ENCODE measurements at regions not wholly inside any gene's neighbourhood (a gene's known extent, or its start where the extent isn't known, plus 50 kb on each side); places are given as distances from the start of the nearest gene placed in this dataset.
"Not testable (repeated sequence)": the region's sequence is repeated elsewhere in the genome, so short reads cannot be mapped to it uniquely, and the experiment has no call there.

DNA sequence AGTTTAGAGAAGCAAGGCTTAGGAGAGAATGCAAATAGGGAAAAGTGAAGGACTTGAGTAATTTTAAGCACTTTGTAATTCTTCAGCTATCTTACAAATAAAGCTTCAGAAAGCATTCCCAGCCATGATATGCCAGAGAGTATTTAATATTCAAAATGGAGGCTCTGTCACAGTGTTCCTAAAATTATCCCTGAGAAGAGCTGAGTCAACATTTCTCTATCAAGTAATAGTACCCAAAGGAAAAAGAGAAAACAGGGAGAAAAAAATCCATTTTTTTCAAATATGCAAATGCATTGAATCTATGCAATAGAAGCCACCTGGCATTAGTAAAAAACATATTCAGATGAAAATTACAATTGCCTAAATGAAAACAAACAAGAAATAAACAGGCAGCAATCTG lies 392.6 kb upstream of the FAM174A start:
- H3K4me3 ChIP-seq (ENCODE audit: control insufficient read depth, low read depth, low read length) = no peak overlapping the region
- no peak for DNase-seq (ENCODE audit: low read depth)
- TF ChIP-seq, protein P1, sequence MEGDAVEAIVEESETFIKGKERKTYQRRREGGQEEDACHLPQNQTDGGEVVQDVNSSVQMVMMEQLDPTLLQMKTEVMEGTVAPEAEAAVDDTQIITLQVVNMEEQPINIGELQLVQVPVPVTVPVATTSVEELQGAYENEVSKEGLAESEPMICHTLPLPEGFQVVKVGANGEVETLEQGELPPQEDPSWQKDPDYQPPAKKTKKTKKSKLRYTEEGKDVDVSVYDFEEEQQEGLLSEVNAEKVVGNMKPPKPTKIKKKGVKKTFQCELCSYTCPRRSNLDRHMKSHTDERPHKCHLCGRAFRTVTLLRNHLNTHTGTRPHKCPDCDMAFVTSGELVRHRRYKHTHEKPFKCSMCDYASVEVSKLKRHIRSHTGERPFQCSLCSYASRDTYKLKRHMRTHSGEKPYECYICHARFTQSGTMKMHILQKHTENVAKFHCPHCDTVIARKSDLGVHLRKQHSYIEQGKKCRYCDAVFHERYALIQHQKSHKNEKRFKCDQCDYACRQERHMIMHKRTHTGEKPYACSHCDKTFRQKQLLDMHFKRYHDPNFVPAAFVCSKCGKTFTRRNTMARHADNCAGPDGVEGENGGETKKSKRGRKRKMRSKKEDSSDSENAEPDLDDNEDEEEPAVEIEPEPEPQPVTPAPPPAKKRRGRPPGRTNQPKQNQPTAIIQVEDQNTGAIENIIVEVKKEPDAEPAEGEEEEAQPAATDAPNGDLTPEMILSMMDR (IDR thresholded peaks at IDR 0.05; ENCODE audit: control insufficient read depth, insufficient read depth, low read depth, low read length, missing control alignments) = no peak

DNA sequence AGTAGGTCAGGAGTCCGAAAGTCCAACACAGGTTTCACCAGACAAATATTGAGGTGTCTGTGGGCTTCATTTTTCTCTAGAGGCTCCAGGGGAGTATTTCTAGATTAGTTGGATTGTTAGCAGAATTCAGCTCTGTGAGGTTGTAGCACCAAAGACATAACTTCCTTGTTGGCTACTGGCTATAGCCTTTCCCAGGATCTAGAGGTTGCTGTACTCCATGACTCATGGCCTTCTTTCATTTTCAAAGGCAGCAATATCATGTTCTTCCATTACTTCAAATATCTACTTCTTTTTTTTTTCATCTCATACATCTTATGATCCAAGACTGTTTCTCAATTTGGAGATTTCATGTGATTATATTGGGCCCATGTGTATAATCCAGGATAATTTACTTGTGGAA lies 404.0 kb upstream of the FAM174A start:
- TF ChIP-seq, protein P1 (IDR thresholded peaks at IDR 0.05; ENCODE audit: control insufficient read depth, insufficient read depth, low read depth, low read length, missing control alignments) = no peak
- no peak overlapping the region for H3K4me3 ChIP-seq (ENCODE audit: control insufficient read depth, low read depth, low read length)
- DNase-seq (ENCODE audit: low read depth) = no peak

DNA sequence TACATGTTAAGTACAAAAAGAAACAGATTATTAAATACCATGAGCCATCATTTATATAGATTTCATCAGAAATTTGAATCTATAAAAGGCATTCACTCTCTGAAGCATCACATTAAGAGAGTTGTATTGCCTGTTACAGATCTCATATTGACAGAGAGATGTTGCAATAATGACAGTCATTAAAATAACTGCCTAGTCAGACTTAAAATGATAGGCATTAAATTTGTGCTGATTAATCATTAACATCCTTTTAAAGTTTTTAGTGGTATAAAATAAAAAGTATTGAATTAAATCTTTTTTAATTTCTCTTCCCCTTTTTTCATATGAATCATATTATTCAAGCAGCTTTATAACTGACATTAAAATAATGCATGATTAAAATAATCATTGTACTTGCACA lies 404.9 kb upstream of the FAM174A start:
- TF ChIP-seq, protein P1 (IDR thresholded peaks at IDR 0.05; ENCODE audit: control insufficient read depth, insufficient read depth, low read depth, low read length, missing control alignments) = no peak
- DNase-seq (ENCODE audit: low read depth) = no peak
- H3K4me3 ChIP-seq (ENCODE audit: control insufficient read depth, low read depth, low read length) = no peak overlapping the region

DNA sequence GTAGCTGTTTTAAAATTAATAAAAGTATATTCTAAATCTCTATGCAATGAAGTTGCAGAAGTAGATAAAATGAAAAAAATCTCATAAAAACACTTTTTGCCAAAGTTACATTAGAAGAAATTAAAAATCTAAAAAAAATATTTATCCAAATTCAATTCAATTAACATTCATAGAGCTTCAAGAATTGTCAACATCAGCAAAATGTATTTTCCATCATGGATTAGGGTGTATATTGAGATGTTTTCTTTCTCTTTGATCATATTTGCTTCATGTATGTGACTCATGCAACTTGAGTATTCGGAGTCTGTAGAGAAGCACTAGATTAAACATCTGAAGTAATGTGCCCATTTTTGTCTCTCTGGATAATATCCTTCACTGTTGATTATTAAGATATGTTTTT lies 415.3 kb upstream of the FAM174A start:
- no peak overlapping the region for H3K4me3 ChIP-seq (ENCODE audit: control insufficient read depth, low read depth, low read length)
- no peak for DNase-seq (ENCODE audit: low read depth)
- TF ChIP-seq, protein P1 (IDR thresholded peaks at IDR 0.05; ENCODE audit: control insufficient read depth, insufficient read depth, low read depth, low read length, missing control alignments) = no peak

DNA sequence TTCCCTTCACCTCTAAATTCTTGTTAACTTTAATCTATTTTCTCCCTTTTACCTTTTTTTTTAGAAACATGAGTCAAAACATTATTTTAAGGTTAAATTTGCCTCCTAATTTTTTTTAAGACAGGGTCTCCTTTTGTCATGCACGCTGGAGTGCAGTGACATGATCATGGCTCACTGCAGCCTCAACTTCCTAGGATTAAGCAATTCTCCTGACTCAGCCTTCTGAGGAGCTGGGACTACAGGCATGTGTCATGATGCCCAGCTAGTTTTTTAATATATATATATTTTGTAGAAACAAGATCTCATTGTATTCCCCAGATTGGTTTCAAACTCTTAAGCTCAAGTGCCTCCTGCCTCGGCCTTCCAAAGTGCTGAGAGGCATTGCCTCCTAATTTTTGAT lies 424.7 kb upstream of the FAM174A start:
- no peak overlapping the region for H3K4me3 ChIP-seq (ENCODE audit: control insufficient read depth, low read depth, low read length)
- TF ChIP-seq, protein P1 (IDR thresholded peaks at IDR 0.05; ENCODE audit: control insufficient read depth, insufficient read depth, low read depth, low read length, missing control alignments) = no peak
- no peak for DNase-seq (ENCODE audit: low read depth)

DNA sequence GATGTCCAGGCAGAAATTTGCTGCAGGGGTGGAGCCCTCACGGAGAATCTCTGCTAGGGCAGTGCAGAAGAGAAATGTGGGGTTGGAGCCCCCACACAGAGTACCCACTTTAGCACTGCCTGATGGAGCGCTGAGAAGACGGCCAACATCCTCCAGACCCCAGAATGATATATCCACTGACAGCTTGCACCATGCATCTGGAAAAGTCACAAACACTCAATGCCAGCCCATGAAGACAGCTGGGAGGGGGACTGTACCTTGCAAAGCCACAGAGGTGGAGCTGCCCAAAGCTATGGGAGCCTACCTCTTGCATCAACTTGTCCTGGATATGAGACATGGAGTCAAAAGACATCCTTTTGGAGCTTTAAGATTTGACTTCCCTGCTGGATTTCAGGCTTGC lies 426.3 kb upstream of the FAM174A start:
- TF ChIP-seq, protein P1 (IDR thresholded peaks at IDR 0.05; ENCODE audit: control insufficient read depth, insufficient read depth, low read depth, low read length, missing control alignments) = no peak
- DNase-seq (ENCODE audit: low read depth) = no peak
- H3K4me3 ChIP-seq (ENCODE audit: control insufficient read depth, low read depth, low read length) = no peak overlapping the region

DNA sequence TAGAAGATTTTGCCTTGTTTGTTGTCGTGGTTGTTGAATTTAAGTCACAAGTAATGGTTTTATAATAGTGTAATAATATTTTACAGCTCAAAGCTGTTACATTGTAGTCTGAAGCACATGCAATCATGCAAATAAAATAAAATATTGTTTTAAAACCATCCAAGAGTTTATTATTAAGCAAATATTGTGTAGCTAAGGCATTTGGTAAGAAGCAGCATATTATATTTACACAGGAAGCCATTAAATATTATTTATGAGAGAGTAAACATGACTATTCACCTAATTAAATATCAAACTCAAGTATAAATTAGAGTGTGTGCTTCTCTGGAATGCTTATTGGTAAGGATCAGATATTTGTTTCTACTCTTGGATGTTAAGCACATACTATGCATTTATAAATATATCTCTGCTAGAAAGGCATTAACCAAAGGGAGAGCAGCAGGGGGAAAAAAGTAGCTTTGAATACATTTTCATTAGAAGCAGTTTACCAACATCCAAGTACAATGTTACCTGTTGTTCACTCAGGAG lies 431.5 kb upstream of the FAM174A start:
- not testable (repeated sequence) for H3K4me3 ChIP-seq (ENCODE audit: control insufficient read depth, low read depth, low read length); DNase-seq (ENCODE audit: low read depth)

DNA sequence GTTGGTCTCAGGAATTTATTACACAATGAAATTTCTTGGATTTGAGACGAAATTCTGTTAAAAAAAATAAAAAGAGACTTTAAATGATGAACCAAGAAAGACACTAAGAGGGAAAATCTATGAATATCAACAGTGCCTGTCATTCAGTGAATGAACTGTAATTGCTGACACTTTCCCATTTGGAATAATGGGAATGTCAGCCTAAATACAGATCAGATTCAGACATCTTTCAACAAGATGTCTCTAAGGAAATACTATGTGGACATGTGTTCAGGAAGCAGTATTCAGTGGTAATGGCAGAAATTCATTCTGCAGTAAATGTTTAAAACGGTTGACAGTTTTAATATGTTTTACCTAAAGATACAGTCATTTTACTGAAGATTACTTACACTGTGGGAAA lies 433.7 kb upstream of the FAM174A start:
- not testable (repeated sequence) for H3K4me3 ChIP-seq (ENCODE audit: control insufficient read depth, low read depth, low read length); DNase-seq (ENCODE audit: low read depth)

DNA sequence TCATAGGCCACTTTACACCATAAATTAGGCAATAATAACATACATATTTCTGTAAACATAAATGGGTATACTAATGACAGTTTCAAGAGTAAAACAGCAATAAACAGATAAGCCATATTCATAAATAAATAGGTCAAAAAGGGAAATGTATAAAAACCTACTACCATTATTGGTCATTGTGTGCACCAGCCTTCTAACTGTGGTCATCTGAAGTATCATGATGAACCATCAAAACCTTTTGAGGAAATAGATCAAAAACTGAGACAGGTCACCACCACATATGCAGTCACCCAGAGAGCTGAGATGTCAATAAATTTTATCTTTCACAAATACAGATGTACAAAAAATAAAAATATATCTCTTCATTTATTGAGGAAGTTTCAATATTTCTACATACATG lies 438.8 kb upstream of the FAM174A start:
- not testable (repeated sequence) for H3K4me3 ChIP-seq (ENCODE audit: control insufficient read depth, low read depth, low read length); DNase-seq (ENCODE audit: low read depth)

DNA sequence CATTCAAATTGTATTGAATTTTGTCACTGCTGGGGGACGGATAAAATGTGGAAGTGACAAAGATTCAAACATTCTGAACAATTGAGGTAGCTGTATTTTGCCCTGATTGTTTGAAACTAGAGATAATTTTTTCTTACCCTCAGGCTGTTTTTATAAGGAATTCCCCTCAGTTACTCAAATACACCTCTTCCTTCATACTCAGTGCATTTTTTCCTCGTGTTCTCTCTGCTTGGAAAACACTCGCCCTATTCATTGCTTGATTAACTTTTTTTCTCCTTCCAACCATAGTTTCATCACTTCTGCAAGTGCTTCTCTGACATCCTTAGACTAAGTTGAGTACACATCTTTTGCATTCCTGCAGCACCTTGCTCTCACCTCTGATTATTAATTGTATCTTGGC lies 454.5 kb upstream of the FAM174A start:
- DNase-seq (ENCODE audit: low read depth); H3K4me3 ChIP-seq (ENCODE audit: control insufficient read depth, low read depth, low read length): not testable (repeated sequence)

DNA sequence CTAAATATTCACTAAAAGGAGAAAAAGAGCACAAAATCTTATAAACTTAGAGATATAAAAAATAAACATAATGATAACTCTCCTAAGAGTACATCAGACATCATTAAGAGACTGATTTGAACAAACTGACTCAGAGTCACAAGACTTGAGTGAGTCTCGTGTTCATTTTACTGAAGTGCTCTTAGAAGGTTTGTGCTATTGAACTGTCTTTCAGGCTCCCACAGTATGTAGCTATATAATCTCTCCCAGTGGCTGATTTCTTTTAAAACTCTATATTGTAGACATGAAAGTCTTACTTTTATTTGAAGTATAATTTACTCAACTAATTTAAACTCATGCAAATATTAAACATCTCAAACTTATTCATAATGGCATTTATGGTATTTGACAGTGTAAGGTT lies 456.0 kb upstream of the FAM174A start:
- not testable (repeated sequence) for H3K4me3 ChIP-seq (ENCODE audit: control insufficient read depth, low read depth, low read length)

DNA sequence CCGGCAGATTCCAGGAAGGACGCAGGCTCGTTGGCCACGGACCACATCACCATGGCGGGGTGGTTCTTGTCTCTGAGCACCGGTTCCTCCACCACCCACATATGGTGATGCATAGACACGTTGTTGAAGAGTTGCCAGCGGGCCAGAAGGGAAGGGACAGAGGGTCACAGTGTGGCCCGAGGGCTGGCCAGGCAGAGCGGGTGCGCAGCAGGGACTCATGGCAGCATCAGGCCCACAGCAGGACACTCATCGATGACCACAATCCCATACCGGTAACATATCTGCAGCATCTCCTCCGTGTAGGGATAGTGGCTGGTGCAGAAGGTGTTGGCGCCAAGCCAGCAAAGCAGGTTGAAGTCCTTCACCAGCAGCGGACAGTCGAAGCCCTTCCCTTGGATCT lies 469.2 kb upstream of the FAM174A start:
- DNase-seq (ENCODE audit: low read depth); H3K4me3 ChIP-seq (ENCODE audit: control insufficient read depth, low read depth, low read length): not testable (repeated sequence)

More for the DNA sequence above, 456.0 kb upstream of the FAM174A start:
- not testable (repeated sequence) for DNase-seq (ENCODE audit: low read depth)
